ENCODE measurements at regions not wholly inside any gene's neighbourhood (a gene's known extent, or its start where the extent isn't known, plus 50 kb on each side); places are given as distances from the start of the nearest gene placed in this dataset.

DNA sequence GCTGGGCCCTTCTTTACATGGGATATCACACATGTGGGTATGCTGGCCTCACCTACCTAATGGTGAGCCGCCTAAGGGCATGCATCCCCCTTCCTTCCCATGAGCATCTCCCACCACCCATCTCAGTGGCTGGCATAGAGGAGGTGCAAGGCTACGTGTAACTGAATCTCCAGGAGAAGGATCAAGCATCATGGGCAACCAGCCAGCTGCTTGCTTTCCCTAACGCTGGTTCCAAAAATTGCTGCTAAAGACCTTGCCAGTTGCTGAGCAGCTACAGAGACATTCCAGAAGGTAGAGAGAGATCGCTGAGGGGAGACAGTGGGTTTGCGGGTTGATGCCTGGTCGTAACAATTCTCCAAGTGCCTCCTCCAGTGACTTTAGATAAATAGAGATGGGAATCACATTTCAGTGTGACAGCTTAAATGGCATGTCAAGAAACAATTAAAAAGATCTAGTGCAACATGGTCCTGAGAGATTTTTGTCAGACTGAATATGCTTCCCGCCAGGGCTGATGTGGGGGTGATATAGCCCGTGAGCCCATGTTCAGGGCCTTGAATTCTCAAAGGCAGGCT lies 378.4 kb upstream of the CDH5 start:
- DNase-seq (ENCODE audit: low read depth): no peak
- TF ChIP-seq, protein P1, sequence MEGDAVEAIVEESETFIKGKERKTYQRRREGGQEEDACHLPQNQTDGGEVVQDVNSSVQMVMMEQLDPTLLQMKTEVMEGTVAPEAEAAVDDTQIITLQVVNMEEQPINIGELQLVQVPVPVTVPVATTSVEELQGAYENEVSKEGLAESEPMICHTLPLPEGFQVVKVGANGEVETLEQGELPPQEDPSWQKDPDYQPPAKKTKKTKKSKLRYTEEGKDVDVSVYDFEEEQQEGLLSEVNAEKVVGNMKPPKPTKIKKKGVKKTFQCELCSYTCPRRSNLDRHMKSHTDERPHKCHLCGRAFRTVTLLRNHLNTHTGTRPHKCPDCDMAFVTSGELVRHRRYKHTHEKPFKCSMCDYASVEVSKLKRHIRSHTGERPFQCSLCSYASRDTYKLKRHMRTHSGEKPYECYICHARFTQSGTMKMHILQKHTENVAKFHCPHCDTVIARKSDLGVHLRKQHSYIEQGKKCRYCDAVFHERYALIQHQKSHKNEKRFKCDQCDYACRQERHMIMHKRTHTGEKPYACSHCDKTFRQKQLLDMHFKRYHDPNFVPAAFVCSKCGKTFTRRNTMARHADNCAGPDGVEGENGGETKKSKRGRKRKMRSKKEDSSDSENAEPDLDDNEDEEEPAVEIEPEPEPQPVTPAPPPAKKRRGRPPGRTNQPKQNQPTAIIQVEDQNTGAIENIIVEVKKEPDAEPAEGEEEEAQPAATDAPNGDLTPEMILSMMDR (conservative IDR thresholded peaks at IDR 0.05; ENCODE audit: low read depth, low read length): no peak
- no peak overlapping the region for H3K4me3 ChIP-seq (ENCODE audit: low read depth, low read length)

DNA sequence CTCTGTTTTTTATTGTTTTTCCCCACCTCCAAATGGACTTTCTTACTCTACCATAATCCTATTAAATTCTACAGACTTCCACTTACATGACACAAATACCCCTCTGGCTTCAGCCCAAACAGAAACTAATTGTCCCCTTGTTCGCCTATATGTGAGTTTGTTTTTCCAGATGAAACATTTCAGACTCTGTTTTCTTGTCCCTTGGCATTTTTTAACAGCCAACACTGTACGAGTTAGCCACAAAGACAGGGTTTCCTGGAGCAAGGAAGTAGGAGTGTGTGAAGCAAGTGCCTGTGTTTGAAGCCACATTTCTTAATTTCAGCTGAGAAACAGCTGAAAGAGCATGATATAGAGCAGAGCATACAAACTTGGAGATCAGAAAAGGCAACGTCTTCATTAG lies 382.2 kb upstream of the CDH5 start:
- no peak overlapping the region for H3K4me3 ChIP-seq (ENCODE audit: low read depth, low read length)
- TF ChIP-seq, protein P1 (conservative IDR thresholded peaks at IDR 0.05; ENCODE audit: low read depth, low read length): no peak
- DNase-seq (ENCODE audit: low read depth): no peak

GRCh38 chr16:65981057-65981456 lies 385.4 kb upstream of the CDH5 start:
- H3K4me3 ChIP-seq (ENCODE audit: low read depth, low read length): no peak overlapping the region
- TF ChIP-seq, protein P1 (conservative IDR thresholded peaks at IDR 0.05; ENCODE audit: low read depth, low read length): no peak
- no peak for DNase-seq (ENCODE audit: low read depth)

- H3K4me3 ChIP-seq (ENCODE audit: low read depth, low read length): no peak overlapping the region
- DNase-seq (ENCODE audit: low read depth): peak; percentile 73
- TF ChIP-seq, protein P1 (conservative IDR thresholded peaks at IDR 0.05; ENCODE audit: low read depth, low read length): no peak
Measured at GRCh38 chr16:65975049-65975708, 391.3 kb upstream of the CDH5 start.

DNA sequence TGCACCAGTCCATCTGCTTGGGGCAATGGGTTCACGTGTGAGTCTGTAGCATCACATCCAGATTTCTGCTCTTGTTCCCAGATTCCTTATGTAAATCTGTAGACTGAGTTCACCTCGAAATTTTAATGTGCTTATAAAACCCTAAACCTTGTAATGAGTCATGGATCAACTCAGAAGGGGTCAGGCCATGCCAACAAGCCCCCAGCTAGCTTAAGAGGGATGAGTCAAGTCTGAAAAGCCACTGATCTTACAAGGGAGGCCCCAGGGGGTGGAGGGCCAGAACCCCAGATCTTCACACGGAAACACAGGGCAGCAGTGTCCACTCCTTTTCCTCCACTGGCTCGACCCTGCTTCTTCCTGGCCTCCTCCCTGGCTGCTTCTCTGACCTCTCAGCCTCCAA lies 399.1 kb upstream of the CDH5 start:
- no peak for DNase-seq (ENCODE audit: low read depth)
- no peak overlapping the region for H3K4me3 ChIP-seq (ENCODE audit: low read depth, low read length)
- TF ChIP-seq, protein P1 (conservative IDR thresholded peaks at IDR 0.05; ENCODE audit: low read depth, low read length): no peak

- TF ChIP-seq, protein P1 (conservative IDR thresholded peaks at IDR 0.05; ENCODE audit: low read depth, low read length): no peak
- no peak for DNase-seq (ENCODE audit: low read depth)
- H3K4me3 ChIP-seq (ENCODE audit: low read depth, low read length): no peak overlapping the region
Measured at GRCh38 chr16:65965628-65966027, 400.9 kb upstream of the CDH5 start.

- no peak overlapping the region for H3K4me3 ChIP-seq (ENCODE audit: low read depth, low read length)
- TF ChIP-seq, protein P1 (conservative IDR thresholded peaks at IDR 0.05; ENCODE audit: low read depth, low read length): no peak
- DNase-seq (ENCODE audit: low read depth): no peak
Measured at GRCh38 chr16:65964752-65965151, 401.7 kb upstream of the CDH5 start.

Data from choroid plexus epithelial cell (primary cell).